GM12891 (cell line): ENCODE measurements at regions not wholly inside any gene's neighbourhood (a gene's known extent, or its start where the extent isn't known, plus 50 kb on each side); places are given as distances from the start of the nearest gene placed in this dataset.
"Not testable (repeated sequence)": the region's sequence is repeated elsewhere in the genome, so short reads cannot be mapped to it uniquely, and the experiment has no call there.

Experiments used
- DNase-seq: peaks from one replicate; pipeline ENCODE4 v3.0.0; 2011; ENCODE audit warnings: low spot score; ENCODE audit not compliant: insufficient read length
- FAIRE-seq: peaks from 2 replicates; lab custom pipeline; 2011; peaks lifted over from hg19 to GRCh38; lab: Jason Lieb, UNC
- PAX5 ChIP-seq: IDR thresholded peaks from 2 replicates; pipeline ENCODE4 v1.6.1; 2011; ENCODE audit warnings: low read length, moderate library complexity, mild to moderate bottlenecking; ENCODE audit not compliant: insufficient read depth, severe bottlenecking
- POLR2A ChIP-seq: IDR thresholded peaks from 2 replicates; pipeline ENCODE4 v1.6.1; 2011; ENCODE audit warnings: low read depth, low read length, control low read depth
- POLR2AphosphoS5 ChIP-seq: IDR thresholded peaks from 2 replicates; pipeline ENCODE4 v1.6.1; 2011; ENCODE audit warnings: low read depth, low read length, control low read depth
- POU2F2 ChIP-seq: IDR thresholded peaks from 2 replicates; pipeline ENCODE4 v1.6.1; 2011; ENCODE audit warnings: low read depth, mild to moderate bottlenecking, control low read depth, low read length, moderate library complexity
- SPI1 ChIP-seq: IDR thresholded peaks from 2 replicates; pipeline ENCODE4 v1.6.1; 2011; ENCODE audit warnings: low read depth, low read length, control low read depth
- TAF1 ChIP-seq: IDR thresholded peaks from 2 replicates; pipeline ENCODE4 v1.6.1; 2011; ENCODE audit warnings: low read depth, low read length, control low read depth

DNA sequence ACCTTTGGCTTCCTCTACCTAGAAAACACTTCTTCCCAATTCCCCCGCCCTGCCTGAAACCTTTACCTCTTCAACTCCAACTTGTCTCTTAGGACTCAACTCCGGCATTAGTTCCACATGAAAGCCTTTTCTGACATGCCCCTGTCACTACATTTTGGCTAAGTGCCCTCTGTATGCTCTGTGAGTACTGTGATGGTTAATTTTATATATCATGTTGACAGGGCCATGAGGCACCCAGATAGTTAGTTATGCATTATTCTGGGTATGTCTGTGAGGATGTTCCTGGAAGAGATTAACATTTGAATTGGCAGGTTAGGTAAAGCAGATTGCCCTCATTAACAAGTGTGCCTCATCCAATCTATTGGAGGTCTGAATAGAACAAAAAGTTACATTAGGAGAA is 75.6 kb upstream of the NCKAP5 start:
- no peak for TF ChIP-seq TAF1
- TF ChIP-seq POLR2AphosphoS5: no peak
- no peak for TF ChIP-seq PAX5
- no peak for DNase-seq
- no peak for FAIRE-seq

GRCh38 chr2:133644846-133645245 is 76.6 kb upstream of the NCKAP5 start:
- TF ChIP-seq SPI1 (no peak), POU2F2 (no peak), TAF1 (no peak), POLR2A (no peak), PAX5 (no peak), POLR2AphosphoS5 (no peak)
- DNase-seq (no peak), FAIRE-seq (no peak)

DNA sequence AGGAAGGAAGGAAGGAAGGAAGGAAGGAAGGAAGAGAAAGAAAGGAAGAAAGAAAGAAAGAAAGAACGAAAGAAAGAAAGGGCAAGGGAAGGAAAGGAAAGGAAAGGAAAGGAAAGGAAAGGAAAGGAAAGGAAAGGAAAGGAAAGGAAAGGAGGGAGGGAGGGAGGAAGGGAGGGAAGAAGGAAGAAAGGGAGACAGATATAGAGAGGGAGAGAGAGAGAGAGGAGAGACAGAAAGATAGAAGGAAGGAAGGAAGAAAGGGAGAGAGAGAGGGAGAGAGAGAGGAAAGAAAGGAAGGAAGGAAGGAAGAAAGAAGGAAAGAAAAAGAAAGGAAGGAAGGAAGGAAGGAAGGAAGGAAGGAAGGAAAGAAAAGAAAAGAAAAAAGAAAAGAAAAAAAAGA is 79.1 kb upstream of the NCKAP5 start:
- DNase-seq, FAIRE-seq: not testable (repeated sequence)

GRCh38 chr2:133651861-133652260 is 83.6 kb upstream of the NCKAP5 start:
- no peak for TF ChIP-seq SPI1
- no peak for TF ChIP-seq POU2F2
- TF ChIP-seq POLR2AphosphoS5: no peak
- TF ChIP-seq PAX5: no peak
- no peak for TF ChIP-seq TAF1
- TF ChIP-seq POLR2A: no peak
- DNase-seq: no peak
- no peak for FAIRE-seq

DNA sequence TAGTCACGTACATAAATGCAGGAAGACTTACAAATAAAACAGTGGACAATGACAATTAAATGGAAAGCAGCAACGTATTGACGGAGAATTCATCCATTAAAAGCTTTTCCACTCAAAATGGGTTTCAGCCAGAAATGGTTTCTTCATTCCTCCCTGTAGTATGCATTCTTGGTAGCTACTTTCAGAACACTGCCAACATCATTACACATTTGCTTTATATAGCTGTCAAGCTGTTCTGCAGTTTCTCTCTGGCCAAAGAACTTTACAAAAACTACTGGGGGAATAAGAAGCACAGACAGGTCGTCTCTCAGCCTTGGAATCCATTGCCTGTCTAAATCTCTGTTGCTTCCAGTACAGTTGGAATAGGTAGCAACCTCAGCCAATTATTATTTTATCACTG is 84.1 kb upstream of the NCKAP5 start:
- TF ChIP-seq TAF1 (no peak), POU2F2 (no peak), POLR2A (no peak), PAX5 (no peak), SPI1 (no peak), POLR2AphosphoS5 (no peak)
- FAIRE-seq (no peak), DNase-seq (no peak)

GRCh38 chr2:133653056-133653455 is 84.8 kb upstream of the NCKAP5 start:
- FAIRE-seq (no peak), DNase-seq (no peak)
- TF ChIP-seq PAX5: no peak
- TF ChIP-seq POLR2A: no peak
- TF ChIP-seq SPI1: no peak
- TF ChIP-seq POU2F2: no peak
- no peak for TF ChIP-seq POLR2AphosphoS5
- no peak for TF ChIP-seq TAF1

- DNase-seq: no peak
- TF ChIP-seq POLR2AphosphoS5: no peak
- TF ChIP-seq PAX5: no peak
- TF ChIP-seq POU2F2: no peak
- TF ChIP-seq SPI1: no peak
- TF ChIP-seq POLR2A: no peak
- TF ChIP-seq TAF1: no peak
- FAIRE-seq: no peak
These were observed 86.7 kb upstream of the NCKAP5 start for GRCh38 chr2:133654949-133655348.

- TF ChIP-seq POLR2A: no peak
- TF ChIP-seq TAF1: no peak
- no peak for TF ChIP-seq POU2F2
- TF ChIP-seq POLR2AphosphoS5: no peak
- TF ChIP-seq SPI1: no peak
- TF ChIP-seq PAX5: no peak
- no peak for DNase-seq
- FAIRE-seq: no peak
These were observed 87.3 kb upstream of the NCKAP5 start for GRCh38 chr2:133655610-133656009.

GRCh38 chr2:133657591-133657990 is 89.3 kb upstream of the NCKAP5 start:
- TF ChIP-seq POU2F2 (no peak), SPI1 (no peak), POLR2AphosphoS5 (no peak)
- no peak for FAIRE-seq
- no peak for DNase-seq

- FAIRE-seq (no peak), DNase-seq (no peak)
- TF ChIP-seq PAX5: no peak
- TF ChIP-seq SPI1: no peak
- no peak for TF ChIP-seq TAF1
- no peak for TF ChIP-seq POLR2A
- no peak for TF ChIP-seq POU2F2
- TF ChIP-seq POLR2AphosphoS5: no peak
These were observed 90.0 kb upstream of the NCKAP5 start for GRCh38 chr2:133658020-133658903.

- DNase-seq (no peak), FAIRE-seq (no peak)
- TF ChIP-seq POLR2AphosphoS5 (no peak), POLR2A (no peak), POU2F2 (no peak), SPI1 (no peak), PAX5 (no peak), TAF1 (no peak)
These were observed 92.2 kb upstream of the NCKAP5 start for GRCh38 chr2:133660510-133660909.
